Effector CD8-positive, alpha-beta T cell (primary cell): ENCODE measurements at regions not wholly inside any gene's neighbourhood (a gene's known extent, or its start where the extent isn't known, plus 50 kb on each side); places are given as distances from the start of the nearest gene placed in this dataset.
"Not testable (repeated sequence)": the region's sequence is repeated elsewhere in the genome, so short reads cannot be mapped to it uniquely, and the experiment has no call there.

Experiments used
- DNase-seq: peaks from one replicate; lab custom pipeline; 2025; lab: John Stamatoyannopoulos, UW

DNA sequence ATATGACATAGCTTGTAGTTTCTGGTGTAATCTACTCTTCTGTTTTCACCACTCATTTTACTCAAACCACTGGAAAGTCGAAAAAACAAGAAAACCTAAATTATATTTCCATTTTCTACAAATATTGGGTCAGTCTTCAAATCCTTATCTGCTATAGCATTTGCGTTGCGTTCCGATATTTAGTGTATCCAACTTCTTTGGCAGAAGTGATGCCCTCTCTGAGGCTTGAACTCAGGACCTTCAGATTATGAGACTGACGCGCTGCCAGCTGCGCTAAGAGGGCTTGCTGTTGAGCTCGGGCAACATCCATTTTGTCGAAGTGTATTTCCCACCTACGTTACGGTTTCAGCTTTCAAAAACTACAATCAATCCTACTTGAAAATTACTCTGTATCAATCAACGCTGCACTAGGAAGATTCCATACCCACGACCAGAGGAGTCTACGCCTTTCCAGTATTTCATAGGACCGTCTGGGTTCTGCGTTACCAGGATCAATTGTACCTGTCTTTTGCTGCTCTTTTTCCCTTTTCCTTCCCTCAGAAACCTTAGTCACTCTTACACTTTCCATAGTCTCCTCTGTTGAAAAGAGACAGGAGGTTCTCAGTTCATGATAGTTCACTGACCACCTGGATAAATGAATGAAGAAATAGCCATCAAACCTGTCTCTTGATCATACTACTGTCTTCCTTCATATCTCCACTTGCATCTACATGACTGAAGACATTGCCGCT, 140.5 kb upstream of the ZNF322 start:
- not testable (repeated sequence) for DNase-seq

DNA sequence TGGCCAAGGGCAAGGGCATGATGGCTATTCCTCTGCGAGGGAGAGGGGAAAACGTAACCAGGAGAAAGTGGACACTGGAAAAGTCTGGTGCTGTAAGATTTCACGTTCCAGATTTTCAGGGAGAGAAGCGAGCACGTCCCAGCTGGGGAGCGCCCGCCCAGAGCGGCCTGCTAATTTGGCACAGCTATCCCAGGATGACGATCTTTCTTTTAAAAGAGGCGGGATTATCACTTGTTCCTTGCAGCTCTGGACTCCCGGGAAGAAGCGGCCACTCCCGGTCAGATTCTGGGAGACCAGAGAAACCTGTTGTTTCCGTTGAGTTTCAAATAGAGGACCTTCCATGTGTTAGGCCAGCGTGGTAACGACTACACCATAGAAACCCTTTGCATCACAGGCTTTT, 144.2 kb upstream of the ZNF322 start:
- DNase-seq = not testable (repeated sequence)

DNA sequence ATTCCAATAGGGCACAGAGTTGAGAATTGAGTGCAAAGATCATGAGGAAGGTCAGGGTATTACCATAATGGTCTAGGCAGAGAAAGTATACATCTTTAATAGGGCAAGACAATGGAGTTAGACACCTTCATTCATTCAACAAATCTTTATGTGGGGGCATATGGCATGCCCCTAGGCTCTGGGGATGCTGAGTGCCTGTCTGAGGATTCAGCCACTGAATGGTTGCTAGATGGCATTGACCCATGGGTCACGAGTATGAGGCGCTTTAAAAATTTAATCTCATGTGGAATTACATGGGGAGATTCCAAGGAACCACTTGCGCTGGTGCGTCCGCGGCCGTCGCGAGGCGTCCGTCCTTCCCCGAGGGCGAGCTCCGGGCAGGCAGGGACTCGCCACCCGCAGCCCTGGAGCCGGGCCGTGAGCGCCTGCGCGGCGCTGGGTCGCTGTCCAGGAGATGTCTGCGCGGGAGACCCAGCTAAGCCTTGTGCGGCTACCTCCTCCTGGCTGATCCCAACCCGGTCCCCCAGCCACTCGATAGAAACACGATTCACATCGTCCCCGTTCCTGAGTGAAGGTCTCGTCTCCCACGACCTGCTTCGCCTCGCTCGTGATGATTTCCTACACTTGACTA, 152.1 kb upstream of the ZNF322 start:
- not testable (repeated sequence) for DNase-seq

DNA sequence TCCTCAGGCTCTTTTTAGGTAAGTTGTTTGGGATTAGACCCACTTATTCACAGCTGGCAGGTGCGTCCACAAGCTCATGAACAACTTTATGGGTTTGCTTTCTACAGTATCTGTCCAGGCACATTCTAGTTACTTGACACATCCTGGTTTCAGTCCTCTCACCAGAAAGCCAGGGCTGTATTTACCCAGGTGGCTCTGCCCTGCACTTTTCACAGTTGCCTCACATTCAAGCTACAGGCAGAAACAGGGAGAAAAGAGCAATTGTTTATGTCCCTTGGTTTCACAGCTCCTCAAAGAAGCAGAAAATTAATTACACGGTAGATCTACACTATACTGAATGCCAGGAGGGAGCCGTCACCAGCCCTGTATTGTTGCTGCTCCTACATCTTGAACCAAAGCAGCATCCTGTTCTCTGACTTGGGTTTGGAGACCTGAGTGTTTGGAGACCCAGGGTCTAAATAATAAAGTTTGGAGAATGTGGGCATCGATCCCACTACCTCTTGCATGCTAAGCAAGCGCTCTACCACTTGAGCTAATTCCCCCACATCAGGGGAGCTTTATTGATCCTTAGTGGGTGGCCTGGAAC, 159.2 kb upstream of the ZNF322 start:
- not testable (repeated sequence) for DNase-seq

DNA sequence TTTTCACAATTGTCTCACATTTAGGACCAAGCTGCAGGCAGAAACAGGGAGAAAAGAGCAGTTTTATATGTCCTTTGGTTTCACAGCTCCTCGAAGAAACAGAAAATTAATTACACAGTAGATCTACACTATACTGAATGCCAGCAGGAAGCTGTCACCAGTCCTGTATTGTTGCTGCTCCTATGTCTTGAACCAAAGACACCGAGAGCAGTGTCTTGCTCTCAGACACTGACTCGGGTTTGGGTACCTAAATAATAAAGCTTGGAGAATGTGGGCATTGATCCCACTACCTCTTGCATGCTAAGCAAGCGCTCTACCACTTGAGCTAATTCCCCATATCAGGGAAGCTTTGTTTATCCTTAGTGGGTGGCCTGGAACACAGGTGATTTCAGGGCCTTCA, 168.4 kb upstream of the ZNF322 start:
- DNase-seq = not testable (repeated sequence)

DNA sequence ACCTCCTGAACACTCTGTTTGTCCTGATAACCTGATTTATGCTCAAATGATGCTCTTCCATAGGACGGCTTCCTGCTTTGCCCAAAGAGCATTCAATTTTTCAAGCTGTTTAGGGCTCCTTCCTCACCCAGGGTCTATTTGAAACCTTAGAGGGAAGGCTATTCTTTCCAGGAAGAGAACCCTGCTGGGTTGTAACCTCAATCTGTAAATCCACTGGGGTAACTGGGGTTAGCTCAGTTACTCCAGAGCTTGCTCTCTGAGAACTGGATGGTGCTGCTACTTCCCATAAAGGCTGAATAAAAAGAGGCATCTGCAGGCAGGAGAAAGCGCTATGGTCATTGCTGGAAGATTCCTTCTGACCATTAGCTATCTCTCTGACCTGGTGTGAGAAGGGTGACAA, 169.9 kb upstream of the ZNF322 start:
- not testable (repeated sequence) for DNase-seq

DNA sequence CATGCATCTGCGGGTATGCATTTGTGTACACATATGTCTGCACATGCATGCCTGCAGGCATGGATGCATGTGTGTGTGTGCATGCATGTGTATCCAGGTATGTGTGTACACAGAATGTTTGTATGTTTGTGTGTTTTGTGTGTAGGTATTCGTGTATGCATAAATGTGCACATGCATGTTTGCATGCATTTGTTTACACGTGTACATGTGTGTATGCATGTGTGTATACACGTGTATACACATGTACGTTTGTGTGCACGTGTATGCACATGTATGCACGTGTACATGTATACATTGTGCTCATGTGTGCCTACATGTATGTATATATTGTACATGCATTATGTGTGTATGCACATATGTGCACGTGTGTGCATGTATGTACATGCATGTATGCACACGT, 171.4 kb upstream of the ZNF322 start:
- DNase-seq = not testable (repeated sequence)

DNA sequence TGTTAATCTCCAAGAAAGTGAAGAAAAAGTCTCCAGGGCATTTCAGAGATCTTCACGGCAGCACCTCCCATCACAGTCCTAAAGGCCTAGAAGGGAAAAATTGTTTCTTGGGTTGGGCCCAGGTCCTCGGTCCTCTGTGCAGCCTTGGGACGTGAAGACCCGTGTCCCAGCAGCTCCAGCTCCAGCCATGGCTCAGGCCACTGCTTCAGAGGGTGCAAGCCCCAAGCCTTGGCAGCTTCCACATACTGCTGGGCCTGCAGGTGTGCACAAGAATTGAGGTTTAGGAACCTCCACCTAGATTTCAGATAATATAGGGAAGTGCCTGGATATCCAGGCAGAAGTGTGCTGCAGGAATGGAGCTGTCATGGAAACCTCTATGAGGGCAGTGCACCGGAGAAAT, 176.2 kb upstream of the ZNF322 start:
- DNase-seq = not testable (repeated sequence)

DNA sequence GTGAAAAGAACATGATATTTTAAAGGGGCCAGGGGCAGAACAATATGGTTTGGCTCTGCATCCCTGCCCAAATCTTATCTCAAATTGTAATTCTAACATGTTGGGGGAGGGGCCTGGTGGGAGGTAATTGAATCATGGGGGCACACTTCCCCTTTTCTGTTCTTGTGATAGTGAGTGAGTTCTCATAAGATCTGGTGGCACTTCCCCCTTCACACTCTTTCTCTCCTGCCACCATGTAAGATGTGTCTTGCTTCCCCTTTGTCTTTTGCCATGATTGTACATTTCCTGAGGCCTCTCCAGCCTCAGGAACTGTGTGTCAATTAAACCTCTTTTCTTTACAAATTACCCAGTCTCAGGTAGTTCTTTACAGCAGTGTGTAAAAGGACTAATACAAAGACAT, 177.1 kb upstream of the ZNF322 start:
- not testable (repeated sequence) for DNase-seq

DNA sequence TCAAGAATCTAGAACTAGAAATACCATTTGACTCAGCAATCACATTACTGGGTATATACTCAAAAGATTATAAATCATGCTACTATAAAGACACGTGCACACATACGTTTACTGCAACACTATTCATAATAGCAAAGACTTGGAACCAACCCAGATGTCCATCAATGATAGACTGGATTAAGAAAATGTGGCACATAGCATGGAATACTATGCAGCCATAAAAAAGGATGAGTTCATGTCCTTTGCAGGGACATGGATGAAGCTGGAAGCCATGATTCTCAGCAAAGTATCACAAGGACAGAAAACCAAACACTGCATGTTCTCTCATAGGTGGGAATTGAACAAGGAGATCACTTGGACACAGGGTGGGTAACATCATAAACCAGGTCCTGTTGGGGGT, 185.3 kb upstream of the ZNF322 start:
- DNase-seq = not testable (repeated sequence)

DNA sequence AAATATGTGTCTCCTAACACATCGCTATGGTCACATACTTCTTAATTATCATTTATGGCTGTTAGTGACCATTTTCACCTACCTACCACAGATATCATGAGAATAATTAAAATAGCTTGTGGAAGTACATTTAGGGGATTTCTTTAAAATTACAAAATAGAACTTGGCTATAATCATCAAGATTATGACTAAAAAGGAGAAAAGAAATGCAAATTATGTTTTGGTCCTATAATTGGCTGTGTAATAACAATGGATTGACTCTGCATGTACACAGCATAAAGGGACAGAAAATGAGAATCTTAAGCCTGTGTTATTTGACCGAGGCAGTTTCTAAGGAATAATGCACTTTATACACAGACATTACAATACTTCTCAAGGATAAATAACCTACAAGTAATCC, 197.7 kb upstream of the ZNF322 start:
- not testable (repeated sequence) for DNase-seq

DNA sequence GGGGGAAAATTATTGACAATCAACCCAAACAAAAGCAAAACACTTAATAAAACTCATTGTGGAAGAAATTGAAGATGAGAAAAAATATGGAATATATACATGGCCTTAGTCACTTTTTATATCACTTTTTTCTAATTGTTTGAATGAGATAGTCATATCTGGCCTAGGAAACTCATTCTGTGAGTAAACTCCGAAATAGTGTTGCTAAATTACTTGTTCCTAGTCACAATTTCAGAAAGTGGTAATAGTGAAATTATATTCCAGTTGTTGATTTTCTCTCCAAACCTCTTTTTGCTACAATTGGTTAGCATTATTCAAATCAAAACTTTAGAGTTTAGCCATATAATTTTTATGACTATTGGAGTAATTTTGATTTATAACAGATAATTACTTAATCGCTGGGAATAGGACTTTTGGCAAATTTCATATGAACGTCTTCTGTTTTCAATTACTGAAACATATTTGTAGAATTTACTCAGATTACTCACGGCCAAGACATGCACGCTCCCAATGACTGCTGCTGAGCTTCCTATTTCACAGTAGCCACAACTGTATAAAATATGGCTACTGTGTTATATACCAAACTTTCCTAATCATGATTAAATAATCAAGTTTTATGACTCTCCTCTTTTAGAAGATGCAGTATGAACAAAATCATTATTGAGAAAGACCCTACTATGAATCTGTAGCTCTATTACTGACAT, 199.7 kb upstream of the ZNF322 start:
- not testable (repeated sequence) for DNase-seq

DNA sequence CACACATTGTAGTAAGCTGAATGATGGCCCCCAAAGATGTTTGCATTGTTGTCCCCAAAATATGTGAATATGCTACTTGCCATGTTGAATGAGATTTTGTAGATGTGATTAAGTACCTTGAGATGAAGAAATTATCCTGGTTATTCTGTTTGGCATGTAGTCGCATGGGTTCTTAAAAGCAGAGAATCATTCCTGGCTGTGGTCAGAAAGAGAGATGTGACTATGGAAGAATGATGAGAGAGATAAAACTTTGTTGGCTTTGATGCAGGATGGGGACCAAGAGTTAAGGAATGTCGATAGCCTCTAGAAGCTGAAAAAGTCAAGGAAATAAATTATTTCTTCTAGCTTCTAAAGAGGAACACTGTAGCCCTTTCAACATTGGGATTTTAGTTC, 200.2 kb upstream of the ZNF322 start:
- not testable (repeated sequence) for DNase-seq

DNA sequence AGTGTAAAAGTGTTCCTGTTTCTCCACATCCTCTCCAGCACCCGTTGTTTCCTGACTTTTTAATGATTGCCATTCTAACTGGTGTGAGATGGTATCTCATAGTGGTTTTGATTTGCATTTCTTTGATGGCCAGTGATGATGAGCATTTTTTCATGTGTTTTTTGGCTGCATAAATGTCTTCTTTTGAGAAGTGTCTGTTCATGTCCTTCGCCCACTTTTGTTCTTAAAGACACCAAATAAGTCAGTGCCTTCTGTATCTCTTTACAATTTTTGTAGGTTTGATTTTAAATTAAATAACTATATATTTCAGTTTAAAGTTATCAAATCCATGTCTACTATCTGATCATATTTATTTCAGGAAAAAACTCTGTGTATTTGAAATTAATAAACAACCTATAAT, 202.4 kb upstream of the ZNF322 start:
- DNase-seq = not testable (repeated sequence)

DNA sequence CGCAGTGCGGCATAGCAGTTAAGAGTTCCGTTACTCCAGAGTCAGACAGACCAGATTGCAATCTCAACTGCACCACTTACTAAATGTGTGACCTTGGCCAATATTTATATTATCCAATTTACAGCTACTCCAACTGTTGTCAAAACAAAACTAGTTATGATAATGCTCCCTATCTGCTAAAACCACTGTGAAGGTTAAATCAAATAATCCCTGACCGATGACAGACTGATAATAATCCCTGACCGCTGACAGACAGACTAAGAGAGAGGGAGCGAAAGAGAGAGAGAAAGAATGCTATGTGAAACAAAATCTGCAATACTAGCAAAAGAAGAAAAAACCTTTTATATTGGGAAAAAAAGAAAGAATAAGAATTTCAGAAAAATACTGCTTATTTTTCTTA, 204.1 kb upstream of the ZNF322 start:
- not testable (repeated sequence) for DNase-seq

DNA sequence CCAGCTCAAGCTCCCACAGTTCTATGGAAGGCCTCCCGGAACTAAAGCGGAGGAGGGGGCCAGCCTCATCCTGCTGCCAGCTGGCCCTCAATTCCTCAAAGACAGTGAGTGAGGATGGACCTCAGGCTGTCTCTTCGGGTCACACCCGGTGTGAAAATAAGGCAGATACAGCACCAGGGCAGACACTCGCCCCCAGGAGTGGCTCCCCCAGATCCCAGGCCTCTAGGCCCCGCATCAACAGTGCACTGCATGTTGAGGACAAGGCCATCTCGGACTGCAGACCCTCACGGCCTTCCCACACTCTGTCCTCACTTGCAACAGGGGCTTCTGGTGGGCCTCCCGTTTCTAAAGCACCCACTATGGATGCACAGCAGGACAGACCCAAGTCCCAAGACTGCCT, 239.2 kb upstream of the ZNF322 start:
- DNase-seq = not testable (repeated sequence)

DNA sequence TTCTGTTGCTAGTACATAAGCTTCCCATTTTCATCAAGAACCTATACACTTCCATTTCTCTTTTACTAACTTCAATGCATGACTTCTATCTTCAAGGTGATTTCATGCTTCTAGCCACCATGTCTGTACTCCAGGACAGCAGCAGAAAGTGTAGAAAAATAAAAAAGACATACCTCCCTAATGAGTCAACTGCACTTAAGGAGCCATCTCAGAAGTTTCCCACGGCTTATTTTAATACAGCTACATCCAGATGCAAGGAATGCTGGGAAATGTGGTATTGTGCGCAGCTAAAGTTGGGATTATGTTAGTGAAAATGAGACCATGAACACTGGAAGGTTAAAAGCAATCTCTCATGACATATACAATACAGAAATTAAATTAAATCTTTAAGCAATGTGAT, 264.7 kb upstream of the ZNF322 start:
- DNase-seq = not testable (repeated sequence)

DNA sequence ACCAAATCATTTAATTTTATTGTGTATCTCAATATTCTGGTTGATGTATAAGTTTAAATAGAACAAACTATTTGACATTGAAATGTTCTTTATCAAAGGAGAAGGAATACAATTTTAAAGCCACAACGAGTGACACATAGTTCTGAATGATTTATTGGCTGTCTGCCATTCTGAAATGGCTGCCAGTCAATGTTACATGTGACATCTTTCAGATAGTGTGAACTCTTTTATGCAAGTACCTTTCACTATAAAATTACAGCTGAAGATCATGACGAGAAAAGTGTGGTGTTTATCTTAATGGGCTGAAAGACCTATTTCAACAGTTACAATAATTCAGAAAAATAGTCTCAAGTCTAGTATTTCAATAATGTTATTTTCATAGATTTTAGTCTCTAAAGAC, 268.6 kb upstream of the ZNF322 start:
- DNase-seq = not testable (repeated sequence)

DNA sequence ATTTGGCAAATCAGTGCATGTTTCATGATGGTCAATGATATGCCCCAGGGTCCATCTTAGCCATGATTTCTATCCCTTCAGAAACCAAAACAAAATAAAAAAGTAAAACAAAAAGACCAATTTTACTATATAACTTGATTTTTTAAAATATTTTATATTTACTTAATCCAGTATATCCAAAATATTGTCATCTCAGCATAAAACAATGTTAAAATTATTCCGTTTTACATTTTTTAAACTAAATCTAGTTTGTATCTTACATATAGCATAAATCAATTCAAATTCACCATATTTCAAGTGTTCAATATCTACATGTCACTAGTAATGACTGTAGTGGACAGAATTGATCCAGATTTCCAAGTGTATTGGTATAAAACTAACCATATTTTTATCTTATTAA, 277.7 kb upstream of the ZNF322 start:
- DNase-seq = not testable (repeated sequence)

DNA sequence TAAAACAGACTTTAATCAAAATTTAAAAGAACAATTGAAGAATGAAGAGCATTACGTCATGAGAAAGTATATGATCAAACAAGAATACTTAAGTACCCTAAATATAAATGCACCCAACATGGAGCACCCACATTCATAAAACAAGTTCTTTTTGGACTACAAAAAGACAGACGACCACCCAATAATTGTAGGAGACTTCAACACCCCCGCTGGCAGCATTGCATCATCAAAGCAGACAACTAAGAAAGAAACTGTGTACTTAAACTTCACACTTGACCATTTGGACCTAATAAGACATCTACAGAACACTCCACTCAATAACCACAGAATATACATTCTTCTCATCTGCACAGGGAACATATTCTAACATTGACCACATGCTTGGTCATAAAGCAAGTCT, 291.7 kb upstream of the ZNF322 start:
- DNase-seq = not testable (repeated sequence)

DNA sequence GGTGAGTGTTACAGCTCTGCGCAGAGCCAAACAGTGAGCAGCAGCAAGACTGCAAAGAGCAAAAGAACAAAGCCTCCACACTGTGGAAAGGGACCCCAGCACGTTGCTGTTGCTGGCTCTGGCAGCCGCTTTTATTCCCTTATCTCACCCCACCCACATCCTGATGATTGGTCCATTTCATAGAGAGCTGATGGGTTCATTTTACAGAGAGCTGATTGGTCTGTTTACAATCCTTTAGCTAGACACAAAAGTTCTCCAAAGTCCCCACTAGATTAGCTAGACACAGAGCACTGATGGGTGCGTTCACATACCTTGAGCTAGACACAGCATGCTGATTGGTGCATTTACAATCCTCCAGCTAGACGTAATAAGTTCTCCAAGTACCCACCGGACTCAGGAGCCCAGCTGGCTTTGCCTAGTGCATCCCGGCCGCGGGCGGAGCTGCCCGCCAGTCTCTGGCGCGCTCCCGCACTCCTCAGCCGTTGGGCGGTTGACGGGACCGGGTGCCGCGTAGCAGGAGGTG, 291.4 kb upstream of the PRSS16 start:
- peak; percentile 41 for DNase-seq

DNA sequence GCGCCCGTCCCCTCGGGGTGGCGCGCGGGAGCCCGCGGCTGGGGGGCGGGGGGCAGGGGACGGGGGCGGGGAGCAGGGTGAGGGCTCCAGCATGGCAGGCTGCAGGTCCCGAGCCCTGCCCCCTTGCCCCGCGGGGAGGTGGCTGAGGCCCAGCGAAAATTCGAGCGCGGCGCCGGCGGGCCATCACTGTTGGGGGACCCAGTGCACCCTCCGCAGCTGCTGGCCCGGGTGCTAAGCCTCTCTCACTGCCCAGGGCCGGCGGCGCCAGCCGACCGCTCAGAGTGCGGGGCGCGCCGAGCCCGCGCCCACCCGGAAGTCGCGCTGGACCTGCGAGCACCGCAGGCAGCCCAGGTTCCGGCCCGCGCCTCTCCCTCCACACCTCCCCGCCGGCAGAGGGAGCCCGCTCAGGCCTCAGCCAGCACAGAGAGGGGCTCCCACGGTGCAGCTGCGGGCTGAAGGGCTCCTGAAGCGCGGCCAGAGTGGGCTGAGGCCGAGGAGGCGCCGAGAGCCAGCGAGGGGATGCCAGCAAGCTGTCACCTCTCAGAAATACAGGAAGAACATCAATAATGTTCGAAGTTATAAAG, 290.8 kb upstream of the PRSS16 start:
- DNase-seq = peak; percentile 59
